OCI-LY3 (cell line): ENCODE measurements at regions not wholly inside any gene's neighbourhood (a gene's known extent, or its start where the extent isn't known, plus 50 kb on each side); places are given as distances from the start of the nearest gene placed in this dataset.

Experiments used
- H2AFZ ChIP-seq: fragments of 200-600, 300-600 bp; shearing (Covaris generic); 2 replicates; pipeline ENCODE4 v1.6.0; 2014; ENCODE audit warnings: antibody characterized with exemption, low read depth, low read length
- H3K27ac ChIP-seq: fragments of 200-600, 300-600 bp; sonication (generic); 2 replicates; pipeline ENCODE4 v1.5.1; 2014; ENCODE audit warnings: mild to moderate bottlenecking, low read length, moderate library complexity, mixed read lengths
- H3K27me3 ChIP-seq: fragments of 200-600, 300-600 bp; sonication (generic); 2 replicates; pipeline ENCODE4 v1.6.1; 2014; ENCODE audit warnings: low read depth, low read length, mixed read lengths
- H3K36me3 ChIP-seq: fragments of 200-600, 300-600 bp; sonication (generic); replicated peaks from 2 replicates; pipeline ENCODE3; 2014; ENCODE audit warnings: low read depth, low read length, mixed read lengths
- H3K4me1 ChIP-seq: fragments of 300-600, 200-600 bp; sonication (generic); 2 replicates; pipeline ENCODE4 v1.6.1; 2014; ENCODE audit warnings: low read length, mixed read lengths
- H3K4me2 ChIP-seq: fragments of 200-600, 300-600 bp; sonication (generic); 2 replicates; pipeline ENCODE4 v1.6.1; 2014; ENCODE audit warnings: low read length, mixed read lengths
- H3K4me3 ChIP-seq: fragments of 300-600, 200-600 bp; sonication (generic); 2 replicates; pipeline ENCODE4 v1.5.1; 2014; ENCODE audit warnings: antibody characterized with exemption, mild to moderate bottlenecking, low read length, moderate library complexity
- H3K79me2 ChIP-seq: fragments of 300-600, 200-600 bp; shearing (Covaris generic); 2 replicates; pipeline ENCODE4 v1.6.1; 2014; ENCODE audit warnings: mild to moderate bottlenecking, low read length, mixed read lengths
- H3K9ac ChIP-seq: fragments of 300-600, 200-600 bp; shearing (Covaris generic); 2 replicates; pipeline ENCODE4 v1.6.0; 2014; ENCODE audit warnings: mild to moderate bottlenecking, low read length, moderate library complexity
- H3K9me3 ChIP-seq: fragments of 200-600, 300-600 bp; shearing (Covaris generic); 2 replicates; pipeline ENCODE4 v1.6.1; 2014; ENCODE audit warnings: low read length, mixed read lengths; ENCODE audit not compliant: insufficient read depth
- H4K20me1 ChIP-seq: fragments of 200-600, 300-600 bp; sonication (generic); 2 replicates; pipeline ENCODE4 v1.6.1; 2016; ENCODE audit warnings: low read length, mixed read lengths; ENCODE audit not compliant: insufficient read depth
- CTCF ChIP-seq: fragments of 200-600, 300-600 bp; sonication (generic); IDR thresholded peaks from 2 replicates; pipeline ENCODE4 v1.5.1; 2014; ENCODE audit warnings: antibody characterized with exemption, low read length, low read depth
- EZH2phosphoT487 ChIP-seq: fragments of 200-600 bp; shearing (Covaris generic); IDR thresholded peaks from 2 replicates; pipeline ENCODE4 v1.6.1; 2018; ENCODE audit warnings: antibody characterized with exemption, mixed run types, low read depth

- H3K4me1 ChIP-seq = no peaks in the 10 kb centered on the region
- H3K79me2 ChIP-seq = no peaks in the 10 kb centered on the region
- H3K36me3 ChIP-seq = no peaks in the 10 kb centered on the region
- no peaks in the 10 kb centered on the region for H3K9me3 ChIP-seq
- TF ChIP-seq CTCF (no peak), EZH2phosphoT487 (no peak)
- no peak overlapping the region for H3K27ac ChIP-seq
- H2AFZ ChIP-seq = no peak overlapping the region
- no peak overlapping the region for H3K9ac ChIP-seq
- no peak overlapping the region for H3K4me2 ChIP-seq
- H4K20me1 ChIP-seq = no peaks in the 10 kb centered on the region
- H3K4me3 ChIP-seq = no peak overlapping the region
- peaks cover 12% of the 10 kb centered on the region for H3K27me3 ChIP-seq
Observed at GRCh38 chr18:60984510-60984909, 348.7 kb upstream of the CDH20 start.

- Histone ChIP-seq H3K36me3 (no peaks in the 10 kb centered on the region), H3K4me3 (no peak overlapping the region), H4K20me1 (no peaks in the 10 kb centered on the region), H3K79me2 (no peaks in the 10 kb centered on the region), H3K9me3 (no peaks in the 10 kb centered on the region), H3K4me1 (no peaks in the 10 kb centered on the region), H3K27me3 (no peaks in the 10 kb centered on the region), H3K9ac (no peak overlapping the region), H3K27ac (no peak overlapping the region), H2AFZ (no peak overlapping the region), H3K4me2 (no peak overlapping the region)
- TF ChIP-seq CTCF (no peak), EZH2phosphoT487 (no peak)
Observed at GRCh38 chr18:60987963-60988362, 345.3 kb upstream of the CDH20 start.

- TF ChIP-seq EZH2phosphoT487 (no peak), CTCF (no peak)
- H3K4me3 ChIP-seq = no peak overlapping the region
Observed at GRCh38 chr18:60996326-60996725, 336.9 kb upstream of the CDH20 start.

GRCh38 chr18:60996822-60997221 lies 336.4 kb upstream of the CDH20 start:
- Histone ChIP-seq H3K9ac (no peak overlapping the region), H3K27me3 (no peaks in the 10 kb centered on the region), H3K27ac (no peak overlapping the region), H3K36me3 (no peaks in the 10 kb centered on the region), H3K4me2 (no peak overlapping the region), H3K4me3 (no peak overlapping the region), H3K4me1 (no peaks in the 10 kb centered on the region), H3K79me2 (no peaks in the 10 kb centered on the region), H4K20me1 (no peaks in the 10 kb centered on the region), H2AFZ (no peak overlapping the region), H3K9me3 (no peaks in the 10 kb centered on the region)
- TF ChIP-seq EZH2phosphoT487 = no peak
- TF ChIP-seq CTCF = no peak

More at GRCh38 chr18:60996326-60996725, 336.9 kb upstream of the CDH20 start:
- H3K4me1 ChIP-seq = no peaks in the 10 kb centered on the region
- no peak overlapping the region for H3K4me2 ChIP-seq
- no peaks in the 10 kb centered on the region for H4K20me1 ChIP-seq
- no peaks in the 10 kb centered on the region for H3K79me2 ChIP-seq
- H3K36me3 ChIP-seq = no peaks in the 10 kb centered on the region
- H2AFZ ChIP-seq = no peak overlapping the region
- H3K9ac ChIP-seq = no peak overlapping the region
- no peaks in the 10 kb centered on the region for H3K9me3 ChIP-seq
- no peak overlapping the region for H3K27ac ChIP-seq
- no peaks in the 10 kb centered on the region for H3K27me3 ChIP-seq
